DMS114 treated with DMSO at 0.1 percent for 48 hours (cell line): ENCODE measurements at regions not wholly inside any gene's neighbourhood (a gene's known extent, or its start where the extent isn't known, plus 50 kb on each side); places are given as distances from the start of the nearest gene placed in this dataset.

Experiments used
- DNase-seq: peaks from one replicate; lab custom pipeline; 2025; ENCODE audit not compliant: unreplicated experiment; lab: John Stamatoyannopoulos, UW

DNA sequence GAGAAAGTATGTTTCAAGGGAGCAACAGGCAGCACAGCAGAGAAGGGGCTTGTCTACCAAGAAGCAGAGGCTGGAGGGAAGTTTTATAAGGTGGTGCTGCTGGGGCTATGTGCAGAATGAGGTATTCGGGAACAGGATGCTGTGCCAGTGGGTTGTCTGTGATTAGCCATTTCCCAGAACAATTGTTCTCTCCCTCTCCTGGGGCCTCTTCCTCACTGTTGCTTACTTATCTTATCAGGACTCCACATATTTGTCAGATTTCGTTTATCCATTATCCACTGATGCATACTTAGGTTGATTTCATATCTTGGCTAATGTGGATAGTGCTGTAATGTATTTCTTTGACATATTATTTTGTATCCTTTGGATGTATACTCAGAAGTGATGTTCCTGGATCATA, 195.1 kb upstream of the RTL1 start:
- DNase-seq = no peak

GRCh38 chr14:101101456-101102056, 198.0 kb upstream of the RTL1 start:
- no peak for DNase-seq

DNA sequence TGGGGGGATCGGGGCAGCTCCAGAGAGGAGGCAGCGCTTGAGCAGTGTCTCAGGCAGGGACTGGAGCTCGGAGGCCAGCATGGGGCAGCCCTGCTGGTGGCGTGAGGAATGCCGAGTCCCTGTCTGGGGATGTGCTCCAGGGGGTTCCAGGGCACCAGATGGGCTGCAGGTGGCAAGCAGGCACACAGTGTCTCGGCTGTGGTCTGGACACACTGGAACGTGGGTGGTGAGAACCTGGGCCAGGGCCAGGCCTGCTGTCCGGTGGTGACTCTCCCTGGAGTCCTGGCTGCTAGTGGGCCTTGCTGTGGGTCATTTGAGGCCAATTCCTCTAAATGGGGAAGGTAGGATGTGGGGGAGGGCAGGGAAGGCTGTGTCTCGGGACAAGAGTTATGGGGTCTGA, 199.4 kb upstream of the RTL1 start:
- no peak for DNase-seq

DNA sequence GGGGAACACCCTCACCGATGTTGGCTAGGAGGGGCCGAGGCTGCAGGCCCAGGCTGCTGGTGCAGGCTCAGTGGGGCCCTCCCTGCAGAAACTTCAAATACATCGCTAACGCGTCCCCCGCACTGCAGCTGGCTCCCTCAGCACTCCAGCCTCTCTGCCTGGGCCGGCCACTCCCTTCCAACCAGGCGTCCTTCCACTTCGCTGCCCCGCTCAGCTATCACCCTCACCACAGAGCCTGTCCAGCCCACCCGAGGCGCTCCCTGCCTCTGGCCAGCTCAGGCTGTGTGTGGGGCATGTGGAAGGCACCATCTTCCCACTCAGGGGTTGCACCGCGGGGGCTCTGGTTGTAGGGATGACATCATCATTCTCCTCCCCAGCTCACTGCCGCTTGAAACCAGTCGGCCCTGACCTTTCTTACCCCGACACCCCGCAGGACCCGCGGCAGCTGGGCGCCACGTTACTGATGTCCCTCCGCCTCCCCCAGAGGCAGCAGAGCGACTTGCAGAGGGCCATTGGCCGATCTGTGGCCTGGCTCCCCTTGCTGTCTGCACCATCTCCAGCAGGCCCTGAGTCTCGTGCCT, 199.9 kb upstream of the RTL1 start:
- no peak for DNase-seq

DNA sequence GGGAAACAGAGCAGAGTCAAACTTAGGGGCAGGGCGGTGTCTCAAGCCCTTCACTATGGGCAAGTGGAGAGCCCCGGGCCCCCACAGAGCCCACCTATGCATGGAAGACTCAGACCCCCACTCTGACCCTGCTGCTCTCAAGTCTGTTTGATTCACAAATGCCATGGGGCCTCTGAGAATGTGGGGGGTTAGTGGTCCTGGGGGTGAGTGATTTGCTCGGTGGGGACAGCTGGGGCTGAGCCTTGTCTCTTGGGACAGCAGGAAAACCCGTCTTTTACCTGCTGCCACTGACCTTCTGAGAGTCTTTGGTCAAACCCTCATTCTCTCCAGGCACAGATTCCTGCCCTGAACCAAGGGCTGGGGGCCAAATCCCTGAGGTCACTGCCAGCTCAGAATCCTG, 201.0 kb upstream of the RTL1 start:
- DNase-seq = no peak

DNA sequence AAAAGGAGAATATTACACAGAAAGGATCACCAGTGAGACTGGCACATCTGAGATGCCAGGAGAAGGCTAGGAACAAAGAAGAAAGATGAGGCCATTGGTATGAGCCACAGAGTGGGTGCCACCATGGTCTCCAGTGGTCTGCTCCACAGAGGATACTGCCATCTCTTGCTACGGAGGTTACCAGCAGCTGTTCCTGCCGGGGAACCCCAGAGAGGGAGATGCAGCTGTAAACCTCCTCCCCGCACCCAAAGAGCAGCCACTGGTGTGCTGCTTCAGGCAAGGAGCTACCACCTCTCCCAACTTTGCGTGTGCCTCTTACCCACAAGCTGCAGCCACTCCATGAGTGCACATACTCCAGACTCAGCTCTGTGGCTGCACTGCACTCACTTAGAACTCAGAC, 201.5 kb upstream of the RTL1 start:
- DNase-seq = no peak

- no peak for DNase-seq
These were observed 205.2 kb upstream of the RTL1 start for GRCh38 chr14:101108579-101109346.

- no peak for DNase-seq
These were observed 205.8 kb upstream of the RTL1 start for GRCh38 chr14:101109347-101109638.

DNA sequence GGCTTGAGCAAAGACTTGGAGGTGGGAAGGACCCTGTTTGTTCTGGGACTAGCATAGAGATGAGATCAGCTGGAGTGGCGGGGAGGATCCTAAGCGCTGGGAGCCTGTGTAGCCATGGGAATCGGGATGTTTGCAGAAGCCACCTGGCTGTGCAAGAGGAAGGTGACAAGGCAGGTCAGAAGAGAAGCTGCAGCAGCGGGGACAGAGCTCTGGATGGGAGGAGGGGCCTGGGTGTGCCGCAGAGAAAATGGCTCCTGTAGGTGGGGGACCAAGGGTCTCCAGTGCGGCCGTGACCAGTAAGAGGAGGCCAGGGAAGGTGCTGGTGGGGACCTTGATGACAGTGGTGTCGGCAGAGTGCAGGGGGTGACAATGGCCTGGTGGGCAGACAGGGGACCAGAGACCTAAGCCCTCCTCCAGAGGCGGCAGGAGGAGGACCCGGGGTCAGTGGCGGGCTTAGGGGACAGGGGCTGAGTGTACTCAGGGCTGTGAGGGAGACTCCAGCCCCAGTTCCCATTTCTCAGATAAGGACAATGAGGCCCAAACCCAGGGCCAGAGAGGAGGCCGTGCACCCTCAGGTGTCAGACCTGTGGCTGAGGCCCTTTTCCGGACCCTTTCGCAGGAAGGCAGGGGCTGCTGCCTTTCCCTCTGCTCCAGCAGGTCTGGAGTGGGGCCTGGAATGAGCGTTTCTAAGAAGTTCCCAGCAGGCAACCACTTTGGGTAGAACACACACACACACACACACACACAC, 206.6 kb upstream of the RTL1 start:
- no peak for DNase-seq

- DNase-seq = no peak
These were observed 207.5 kb upstream of the RTL1 start for GRCh38 chr14:101110729-101111619.

- DNase-seq = no peak
These were observed 208.2 kb upstream of the RTL1 start for GRCh38 chr14:101111620-101112290.

GRCh38 chr14:101112351-101113107, 209.0 kb upstream of the RTL1 start:
- DNase-seq = no peak

DNA sequence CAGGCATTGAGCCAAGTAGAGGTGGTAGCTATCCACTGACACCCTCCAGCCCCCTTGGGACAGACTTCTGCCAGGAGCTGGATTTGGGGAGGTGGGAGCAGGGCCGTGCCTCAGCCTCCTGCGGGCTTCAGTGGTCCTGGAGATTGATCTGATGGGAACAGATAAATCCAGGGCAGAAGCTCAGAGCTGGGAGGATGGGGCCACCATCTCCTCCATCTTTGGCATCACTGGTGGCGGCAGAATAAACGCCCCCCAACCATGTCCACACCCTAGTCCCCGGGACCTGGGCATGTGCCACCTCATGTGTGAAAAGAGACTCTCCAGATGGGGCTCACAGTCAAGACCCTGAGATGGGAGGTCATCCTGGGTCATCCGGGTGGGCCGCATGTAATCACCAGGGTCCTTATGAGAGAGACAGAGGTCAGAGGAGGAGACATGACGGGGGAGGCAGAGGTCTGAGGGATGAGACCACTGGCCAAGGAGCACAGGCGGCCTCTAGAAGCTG, 209.6 kb upstream of the RTL1 start:
- no peak for DNase-seq

DNA sequence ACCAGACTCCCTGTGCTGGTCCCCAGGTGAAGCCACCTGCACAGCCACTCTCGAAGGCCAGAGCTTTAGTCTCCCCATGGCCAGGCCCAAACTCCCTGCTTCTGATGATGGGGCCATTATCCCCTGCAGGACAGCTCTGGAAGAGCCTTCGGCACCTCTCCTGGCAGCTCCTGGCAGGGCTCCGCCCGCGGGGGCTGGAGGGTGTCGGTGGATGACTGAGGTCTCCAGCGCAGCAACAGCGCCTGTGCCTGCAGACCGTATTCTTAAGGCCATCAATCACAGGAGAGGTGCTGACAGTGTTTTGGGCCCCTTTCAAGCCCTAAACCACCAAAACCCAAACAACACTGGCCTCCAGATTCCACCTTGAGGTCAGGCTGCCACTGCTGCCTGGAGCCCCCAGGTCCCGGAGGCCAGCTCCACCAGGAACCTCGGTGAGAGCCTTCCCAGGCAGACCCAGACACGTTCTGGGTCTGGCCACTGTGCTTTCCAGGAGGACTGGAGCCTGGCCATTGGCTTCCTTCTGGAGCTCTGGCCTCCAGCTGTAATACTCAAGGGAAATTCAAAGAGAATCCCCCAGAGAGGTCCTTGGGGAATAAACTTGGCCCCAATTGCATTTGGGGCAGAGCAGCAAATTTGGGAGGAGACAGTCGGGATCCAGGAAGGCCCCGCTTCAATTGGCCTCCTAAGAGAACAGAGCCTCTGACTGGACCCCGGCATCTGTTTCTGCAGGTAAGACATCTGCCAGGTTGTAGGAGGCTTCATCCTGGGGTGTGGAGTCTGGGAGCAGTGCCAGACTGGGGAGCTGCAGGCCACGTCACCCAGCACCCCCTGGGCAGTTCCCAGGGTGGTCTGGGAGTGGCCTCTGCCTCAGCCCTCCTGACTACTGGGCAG, 210.6 kb upstream of the RTL1 start:
- no peak for DNase-seq

GRCh38 chr14:101114726-101115515, 211.4 kb upstream of the RTL1 start:
- DNase-seq = no peak

GRCh38 chr14:101115652-101116051, 212.1 kb upstream of the RTL1 start:
- DNase-seq = no peak

- no peak for DNase-seq
These were observed 212.5 kb upstream of the RTL1 start for GRCh38 chr14:101116065-101116464.
